NCI-H774 (cell line): ENCODE measurements at regions not wholly inside any gene's neighbourhood (a gene's known extent, or its start where the extent isn't known, plus 50 kb on each side); places are given as distances from the start of the nearest gene placed in this dataset.

Experiments used
- DNase-seq: peaks from one replicate; lab custom pipeline; 2025; lab: John Stamatoyannopoulos, UW

DNA sequence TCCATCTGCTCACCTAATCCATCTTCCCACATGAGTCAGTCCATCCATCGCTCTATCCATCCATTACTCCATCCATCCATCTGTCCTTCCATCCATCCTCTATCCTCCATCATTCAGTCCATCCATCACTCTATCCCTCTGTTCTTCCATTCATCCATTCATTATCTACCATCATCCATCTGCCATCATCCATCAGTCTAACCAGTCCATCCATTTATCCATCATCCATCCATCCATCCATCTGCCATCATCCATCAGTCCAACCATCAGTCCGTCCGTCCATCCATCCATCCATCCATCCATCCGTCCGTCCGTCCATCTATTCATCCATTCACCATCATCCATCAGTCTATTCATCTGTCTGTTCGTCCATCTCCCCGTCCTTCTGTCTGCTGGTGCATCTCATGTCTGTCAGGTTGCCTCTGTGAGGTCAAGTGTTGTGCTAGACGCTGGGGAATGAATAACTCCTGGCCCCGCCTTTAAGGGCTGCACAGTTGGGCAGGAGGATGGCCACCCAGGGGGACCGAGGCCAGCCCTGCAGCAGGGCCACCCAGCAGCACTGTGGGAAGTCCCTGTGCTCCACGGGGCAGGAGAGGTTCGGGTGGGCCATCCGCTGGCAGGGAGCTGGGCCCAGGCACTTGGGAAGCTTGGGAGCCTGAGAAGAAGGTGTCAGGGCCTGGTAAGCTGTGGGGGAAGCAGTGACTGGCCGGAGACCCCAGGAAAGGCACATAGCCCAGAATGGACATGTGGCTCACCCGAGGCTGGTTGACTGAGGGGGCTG, 137.1 kb downstream of the CTTN start:
- DNase-seq: no peak

DNA sequence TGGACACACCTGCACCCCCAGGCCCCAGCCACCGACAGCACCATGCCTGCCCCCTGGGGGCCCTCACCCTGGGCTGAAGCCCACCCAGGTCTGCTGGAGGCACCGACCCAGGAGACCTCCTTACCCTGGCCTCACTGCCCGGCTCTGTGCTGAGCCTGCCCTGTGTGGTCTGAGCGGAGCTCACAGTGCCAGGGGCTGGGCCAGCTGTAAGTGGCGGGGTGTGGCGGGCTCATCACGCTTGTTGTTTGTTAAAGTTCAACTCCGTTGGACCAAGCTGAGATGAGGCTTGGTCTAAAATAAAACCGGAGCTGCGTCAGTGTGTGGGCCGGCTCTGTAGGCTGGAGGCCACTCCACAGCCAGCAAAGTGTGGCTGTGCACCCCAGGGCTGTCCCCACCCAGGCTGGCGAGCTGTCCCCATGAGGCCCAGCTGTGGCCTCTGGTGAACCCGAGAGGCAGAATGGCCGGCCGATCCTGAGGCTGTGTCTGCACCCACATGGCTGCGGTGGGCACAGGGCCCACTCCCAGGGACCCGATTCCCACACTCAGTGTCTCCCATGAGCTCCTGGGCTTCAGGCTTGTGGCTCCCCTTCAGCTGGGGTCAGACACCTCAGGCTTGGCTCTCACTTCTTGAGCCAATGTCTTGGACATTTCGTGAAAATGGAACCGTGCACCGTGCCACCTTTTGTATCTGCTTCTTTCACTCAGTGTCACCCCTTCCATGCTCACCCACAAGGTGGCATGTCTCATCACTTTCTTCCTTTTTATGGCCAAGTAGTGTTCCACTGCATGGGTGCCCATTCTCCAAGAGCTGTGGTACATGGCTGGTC, 137.9 kb downstream of the CTTN start:
- DNase-seq: no peak

DNA sequence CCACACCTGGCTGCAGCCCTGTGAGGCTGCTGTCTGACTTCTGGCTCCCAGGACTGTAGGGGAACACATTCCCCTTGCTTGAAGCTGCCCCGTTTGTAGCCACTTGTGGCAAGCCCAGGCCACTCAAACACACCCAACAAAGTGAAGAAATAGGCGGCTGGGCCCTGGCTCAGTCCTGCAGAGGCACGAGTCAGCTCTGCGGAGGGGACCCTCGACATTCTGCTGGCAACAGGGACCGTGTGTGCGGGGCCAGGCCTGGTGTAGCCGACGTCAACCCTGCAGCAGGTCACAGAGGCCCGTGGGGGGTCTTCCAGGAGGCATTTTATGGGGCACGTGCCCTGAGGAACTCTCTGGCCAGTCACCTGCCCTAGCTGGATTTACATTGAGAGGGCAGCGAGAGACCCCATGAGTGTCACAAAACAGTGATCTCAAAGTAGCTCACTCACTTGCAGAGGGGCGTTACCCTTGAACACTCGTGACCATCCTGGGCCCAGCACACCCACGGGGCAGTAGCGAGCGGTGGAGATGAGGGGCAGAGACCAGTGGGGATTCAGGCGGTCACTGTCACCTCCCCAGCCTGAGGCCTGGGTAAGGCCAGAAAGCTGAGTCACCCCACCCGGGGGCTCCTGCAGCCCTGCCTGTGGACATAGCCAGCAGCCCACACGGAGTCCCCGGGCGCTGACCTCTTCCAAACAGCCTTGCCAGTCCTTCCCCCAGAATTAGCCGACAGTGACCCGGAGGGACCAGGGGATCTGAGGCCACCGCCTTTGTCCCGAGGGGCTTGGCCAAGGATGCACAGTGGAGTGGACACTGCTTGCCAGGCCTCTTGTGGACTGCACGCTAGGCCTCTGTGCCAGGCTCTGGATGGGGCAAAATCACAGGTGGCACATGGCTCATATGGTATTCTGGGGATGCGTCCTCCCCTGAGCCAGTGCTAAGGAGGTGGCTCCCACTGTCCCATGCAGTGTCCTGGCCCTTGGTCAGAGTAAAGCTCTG, 139.5 kb downstream of the CTTN start:
- no peak for DNase-seq

DNA sequence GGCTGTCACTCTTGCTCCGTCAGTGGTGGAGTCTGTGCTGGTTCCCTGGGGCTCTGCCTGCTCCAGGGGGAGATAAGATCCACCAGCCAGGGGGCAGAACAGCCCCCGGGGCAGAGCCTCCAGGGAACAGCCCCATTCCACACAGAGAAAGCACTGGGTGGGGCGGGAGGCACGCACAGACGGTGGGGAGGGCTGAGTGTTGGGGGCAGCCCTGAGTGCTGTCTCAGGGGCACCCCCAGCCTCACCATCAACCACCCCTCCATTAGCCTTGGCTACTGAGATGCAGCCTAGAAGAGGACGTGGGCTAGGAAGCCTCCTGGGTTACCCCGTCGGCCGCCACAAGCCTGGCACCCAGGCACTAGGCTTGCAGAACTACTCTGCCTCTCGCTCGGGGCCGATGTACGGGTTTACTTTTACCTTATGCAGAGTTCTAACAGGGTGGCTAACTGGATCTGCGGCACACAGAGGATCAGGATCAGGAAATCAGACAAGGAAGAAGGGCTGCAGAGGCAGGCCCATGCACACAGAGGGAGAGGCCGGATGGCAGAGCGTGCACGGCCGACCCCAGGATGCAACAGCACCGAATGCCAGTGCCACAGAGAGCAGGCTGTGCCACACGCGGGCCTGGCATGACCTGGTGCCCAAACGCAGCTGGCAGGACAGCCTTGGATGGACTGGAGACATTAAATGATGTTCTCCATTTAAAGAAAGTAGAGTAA, 140.5 kb downstream of the CTTN start:
- DNase-seq: no peak

DNA sequence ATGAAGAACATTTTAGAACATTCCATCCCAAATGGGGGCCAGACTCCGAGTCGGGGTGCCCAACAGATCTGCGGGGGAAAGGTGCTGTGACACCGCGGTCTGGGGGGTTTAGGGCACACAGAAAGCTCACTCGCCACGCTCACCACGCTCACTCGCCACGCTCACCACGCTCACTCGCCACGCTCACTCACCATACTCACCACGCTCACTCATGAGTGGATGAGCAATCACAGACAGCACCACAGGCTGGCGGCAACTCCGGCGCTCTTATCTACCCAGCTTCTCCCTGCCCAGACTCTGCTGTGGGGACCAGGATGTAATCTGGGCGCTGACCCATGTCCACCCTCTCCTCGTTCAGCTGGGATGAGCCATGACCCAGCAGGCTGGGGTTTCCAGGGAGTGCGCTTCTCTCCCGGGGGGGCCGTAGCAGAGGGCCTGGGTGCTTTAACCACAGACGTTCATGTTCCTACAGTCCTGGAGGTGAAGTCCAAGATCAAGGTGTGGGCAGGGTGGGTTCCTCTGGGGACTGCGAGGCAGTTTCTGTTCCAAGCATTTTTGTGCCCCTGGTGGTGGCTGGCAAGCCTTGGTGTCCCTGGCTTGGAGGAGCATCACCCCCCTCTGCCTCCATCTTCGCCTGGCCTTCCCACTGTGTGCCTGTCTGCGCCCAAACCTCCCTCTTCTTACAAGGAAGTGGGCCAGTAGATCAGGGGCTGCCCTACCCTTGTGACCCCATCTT, 141.2 kb downstream of the CTTN start:
- no peak for DNase-seq

DNA sequence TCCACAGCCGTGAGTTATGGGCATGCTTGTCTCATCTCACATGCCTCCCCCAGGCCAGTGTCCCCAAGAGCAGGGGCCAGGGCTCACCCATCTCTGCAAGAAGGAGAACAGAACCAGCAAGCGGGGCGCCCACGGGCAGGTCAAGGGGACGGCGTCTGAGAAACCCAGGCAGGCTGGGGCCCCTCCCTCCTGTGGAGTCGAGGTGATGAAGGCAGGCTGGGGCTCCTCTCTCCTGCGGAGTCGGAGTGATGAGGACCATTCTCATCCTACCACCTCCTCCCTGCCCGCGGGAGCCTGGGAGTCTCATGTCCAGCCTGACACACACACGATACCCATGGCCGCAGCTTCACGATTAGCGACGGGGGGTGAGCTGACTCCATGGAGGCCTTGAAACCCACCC, 141.9 kb downstream of the CTTN start:
- no peak for DNase-seq

DNA sequence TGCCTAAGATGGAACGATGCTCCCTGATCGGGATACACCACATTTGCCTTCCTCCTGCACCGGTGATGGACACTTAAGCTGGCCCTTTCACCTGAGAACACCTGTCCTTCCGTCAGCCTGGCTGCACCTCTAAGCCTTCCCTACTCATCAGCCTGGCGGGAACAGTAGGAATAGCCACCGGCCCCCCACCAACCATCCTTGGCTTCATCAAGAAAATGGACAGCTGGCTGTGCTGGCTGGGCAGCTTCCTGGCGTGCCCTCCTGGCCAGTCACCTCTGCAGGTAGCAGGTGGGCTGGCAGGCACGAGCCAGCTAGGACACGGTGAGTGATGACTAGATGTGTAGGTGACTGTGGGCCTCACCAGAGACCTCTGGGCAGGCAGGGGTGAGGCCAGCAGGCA, 142.8 kb downstream of the CTTN start:
- DNase-seq: no peak

DNA sequence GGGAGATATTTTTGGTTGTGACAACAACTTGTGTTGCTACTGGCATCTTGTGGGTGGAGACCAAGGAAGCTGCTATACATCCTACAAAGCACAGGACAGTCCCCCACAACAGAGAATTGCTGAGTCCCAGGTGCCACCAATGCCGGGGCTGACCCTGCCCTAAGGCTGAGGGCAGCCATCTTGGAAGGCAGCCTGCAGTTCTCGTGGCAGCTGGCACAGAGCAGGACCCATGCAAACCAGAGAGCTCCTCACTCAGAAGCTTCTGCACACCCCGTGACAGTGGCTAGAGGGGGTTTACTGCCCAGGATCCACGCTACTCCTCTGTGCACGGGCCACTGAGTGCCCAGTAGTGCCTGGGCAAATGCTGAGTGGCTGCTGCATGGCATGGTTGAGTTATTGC, 143.4 kb downstream of the CTTN start:
- DNase-seq: no peak

DNA sequence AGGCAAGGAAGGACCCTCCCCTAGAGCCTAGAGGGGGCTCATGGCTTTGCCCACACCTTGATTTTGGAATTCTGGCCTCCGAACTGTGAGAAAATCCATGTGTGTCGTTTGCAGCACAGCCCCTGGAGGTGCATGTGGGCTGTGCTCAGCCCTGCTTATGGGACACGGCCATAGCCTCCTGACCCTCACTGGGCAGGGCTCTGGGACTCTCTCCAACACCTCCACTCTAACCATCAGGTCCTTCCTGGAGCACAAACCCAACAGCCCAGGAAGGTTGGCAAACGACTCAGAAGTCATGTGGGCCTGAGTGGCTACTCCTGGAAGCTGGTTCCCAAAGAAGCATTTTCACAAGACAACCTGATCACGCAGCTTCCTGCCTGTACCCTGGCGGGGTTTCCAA, 144.1 kb downstream of the CTTN start:
- DNase-seq: no peak

DNA sequence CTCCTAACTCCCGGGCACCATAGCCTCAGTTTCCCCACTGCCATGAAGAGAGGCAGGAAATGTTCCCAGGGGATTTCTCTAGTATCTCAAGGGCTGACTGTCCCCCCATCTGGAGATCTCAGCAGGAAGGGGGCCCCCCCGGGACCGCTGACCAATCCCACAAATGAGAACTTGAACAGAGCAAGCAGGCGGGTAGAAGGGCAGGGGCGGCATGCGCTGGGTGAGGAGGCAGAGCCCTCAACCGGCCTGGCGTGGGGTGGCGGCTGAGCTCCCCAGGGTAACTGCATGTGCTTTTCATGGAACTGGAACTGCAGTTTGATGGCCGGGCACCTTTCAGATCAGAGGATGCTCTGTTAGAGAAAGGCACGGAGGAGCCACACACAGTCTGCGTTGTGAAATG, 144.5 kb downstream of the CTTN start:
- no peak for DNase-seq

DNA sequence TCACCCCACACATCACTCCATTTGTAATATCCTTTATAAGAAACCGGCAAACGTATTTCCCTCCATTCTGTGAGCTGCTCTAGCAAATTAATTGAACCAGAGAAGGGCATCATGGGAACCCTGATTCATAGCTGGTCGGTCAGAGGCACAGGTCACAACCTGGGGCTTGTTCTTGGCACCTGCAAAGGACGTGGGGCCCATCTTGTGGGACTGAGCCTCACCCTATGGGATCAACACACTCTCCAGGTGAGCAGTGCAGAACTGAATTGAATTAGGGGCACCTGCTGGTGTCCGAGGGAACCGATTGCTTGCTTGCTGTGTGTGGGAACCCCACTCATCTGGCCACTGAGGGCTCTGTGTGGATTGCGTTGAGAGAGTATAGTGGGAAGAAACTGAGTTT, 145.3 kb downstream of the CTTN start:
- DNase-seq: no peak

DNA sequence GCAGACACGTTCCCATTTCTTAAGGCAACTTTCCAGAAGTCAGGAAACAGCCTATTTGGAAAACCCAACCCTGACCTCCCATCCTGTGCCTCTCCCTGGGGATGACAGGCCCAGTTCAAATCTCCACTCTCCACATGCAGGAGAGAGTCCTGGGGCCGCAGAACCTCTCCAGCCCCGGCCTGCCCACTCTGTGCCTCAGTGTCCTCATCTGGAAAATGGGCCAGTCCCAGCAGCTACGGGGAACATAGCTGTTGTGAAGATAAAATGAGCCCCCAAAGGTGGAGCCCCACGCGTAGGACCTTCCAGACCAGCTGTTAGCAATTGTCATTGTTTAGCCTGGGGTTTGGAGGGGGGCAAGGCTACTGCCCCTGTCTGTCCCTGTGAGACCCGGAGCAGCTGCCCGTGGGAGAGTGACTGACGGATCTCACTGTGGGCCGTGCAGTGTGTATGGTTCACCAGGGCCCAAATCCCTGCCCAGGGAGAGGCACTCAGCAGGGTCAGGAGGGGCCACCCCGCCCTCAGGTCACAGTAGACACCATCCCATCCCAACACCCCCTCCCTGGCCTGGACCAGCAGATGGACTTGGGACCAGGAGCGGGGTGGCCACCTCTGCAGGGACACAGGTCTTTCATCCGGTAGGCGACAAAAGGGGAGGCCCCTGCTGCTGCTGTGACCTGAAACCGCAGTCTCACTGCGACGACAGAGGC, 145.9 kb downstream of the CTTN start:
- DNase-seq: no peak

DNA sequence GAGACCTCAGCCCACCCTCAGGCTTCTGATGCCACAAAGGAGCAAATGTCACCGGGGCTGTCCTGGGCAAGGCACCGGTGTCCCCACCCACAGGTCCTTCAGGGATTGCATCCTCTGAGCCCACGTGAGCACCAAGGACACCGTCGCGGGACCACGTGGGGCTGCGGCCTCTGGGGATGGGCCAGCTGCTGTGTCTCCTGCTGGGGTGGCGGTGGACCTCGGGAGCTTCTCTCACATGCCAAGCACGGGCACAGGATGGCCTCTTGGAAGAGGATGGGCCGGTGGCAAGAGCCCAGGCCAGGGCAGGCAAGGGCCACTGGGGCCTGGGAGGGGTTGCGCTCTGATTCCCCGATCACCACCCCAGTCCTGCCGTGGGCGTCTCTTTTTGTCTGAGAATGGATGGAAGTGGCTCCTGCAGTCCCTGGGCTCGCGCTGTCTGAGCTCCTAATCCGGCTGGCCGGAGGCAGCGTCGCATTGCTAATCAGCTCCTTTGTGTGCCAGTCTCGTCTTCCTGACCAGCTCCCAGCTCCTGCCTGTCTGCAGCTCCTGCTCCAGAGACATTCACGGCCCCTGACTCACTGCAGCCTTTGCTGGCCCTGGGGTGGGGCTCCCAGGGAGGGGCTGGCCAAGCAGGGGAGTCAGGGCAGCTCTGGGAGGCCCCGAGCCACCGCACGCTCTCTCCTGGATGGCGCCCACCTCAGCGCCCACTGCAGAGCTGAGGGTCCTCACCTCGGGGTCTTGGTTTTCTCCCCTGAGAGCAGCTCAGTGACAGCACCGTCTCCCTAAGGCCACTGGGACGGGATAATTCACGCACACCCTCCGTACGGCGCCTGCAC, 146.7 kb downstream of the CTTN start:
- DNase-seq: no peak

DNA sequence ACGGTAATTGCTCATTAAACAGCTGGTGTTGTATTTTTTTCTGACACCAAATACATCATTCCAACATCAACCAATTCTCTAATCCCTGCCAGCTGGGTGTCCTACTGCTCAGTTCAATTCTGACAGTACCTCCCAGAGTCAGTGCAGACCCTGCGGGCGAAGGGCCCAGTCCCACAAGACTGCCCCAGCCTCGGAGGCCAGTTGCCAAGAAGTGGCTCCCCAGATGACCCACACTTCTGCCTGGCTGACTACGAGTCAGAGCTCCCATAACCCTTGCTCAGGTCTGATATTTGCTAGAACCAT, 147.2 kb downstream of the CTTN start:
- DNase-seq: no peak

DNA sequence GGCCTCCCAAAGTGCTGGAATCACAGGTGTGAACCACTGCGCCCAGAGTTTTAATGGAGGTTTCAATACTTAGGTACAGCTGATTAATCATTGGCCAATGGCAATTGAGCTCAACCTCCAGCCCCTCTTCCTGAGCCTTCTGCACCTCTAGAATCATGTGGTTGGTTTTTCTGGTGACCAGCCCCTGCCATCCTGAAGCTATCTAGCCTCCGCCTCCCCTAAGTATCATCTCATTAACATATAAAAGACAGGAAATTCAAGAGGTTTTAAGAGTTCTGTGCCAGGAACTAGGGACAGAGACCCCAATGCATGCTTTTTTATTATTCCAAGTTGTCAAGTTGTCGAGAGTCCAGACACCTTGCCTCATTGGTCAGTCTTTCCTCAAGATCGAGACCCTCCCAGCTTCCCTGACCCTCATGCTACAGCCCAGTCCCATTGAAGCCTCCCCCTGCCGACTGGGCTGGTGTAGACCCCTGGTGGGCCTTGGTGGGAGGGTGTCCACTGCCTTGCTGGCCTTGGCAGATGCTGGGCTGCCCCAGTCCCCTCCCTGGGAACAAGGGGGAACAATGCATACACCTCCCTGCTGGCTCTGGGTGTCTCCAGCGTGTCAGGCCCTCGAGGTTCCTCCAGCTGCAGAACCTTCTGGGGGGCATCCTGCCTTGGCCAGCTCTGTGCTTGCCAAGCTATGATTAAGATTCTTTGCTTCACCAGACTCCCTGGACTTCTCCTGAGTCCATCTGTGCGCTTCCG, 148.0 kb downstream of the CTTN start:
- DNase-seq: no peak

DNA sequence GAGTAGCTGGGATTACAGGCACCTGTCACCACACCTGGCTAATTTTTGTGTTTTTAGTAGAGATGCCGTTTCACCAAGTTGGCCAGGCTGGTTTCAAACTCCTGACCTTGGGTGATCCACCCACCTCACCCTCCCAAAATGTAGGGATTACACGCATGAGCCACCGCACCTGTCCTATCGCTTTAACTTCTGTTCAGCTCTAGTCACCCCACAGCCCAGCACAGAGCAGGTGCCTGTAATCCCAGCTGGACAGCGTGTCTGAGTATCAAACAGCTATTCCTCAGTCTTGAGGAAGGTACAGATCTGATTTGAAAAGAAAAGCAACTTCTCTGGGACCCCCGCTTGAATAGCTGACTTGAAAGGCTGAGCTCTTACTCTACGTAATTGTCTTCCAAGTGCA, 149.1 kb downstream of the CTTN start:
- no peak for DNase-seq

DNA sequence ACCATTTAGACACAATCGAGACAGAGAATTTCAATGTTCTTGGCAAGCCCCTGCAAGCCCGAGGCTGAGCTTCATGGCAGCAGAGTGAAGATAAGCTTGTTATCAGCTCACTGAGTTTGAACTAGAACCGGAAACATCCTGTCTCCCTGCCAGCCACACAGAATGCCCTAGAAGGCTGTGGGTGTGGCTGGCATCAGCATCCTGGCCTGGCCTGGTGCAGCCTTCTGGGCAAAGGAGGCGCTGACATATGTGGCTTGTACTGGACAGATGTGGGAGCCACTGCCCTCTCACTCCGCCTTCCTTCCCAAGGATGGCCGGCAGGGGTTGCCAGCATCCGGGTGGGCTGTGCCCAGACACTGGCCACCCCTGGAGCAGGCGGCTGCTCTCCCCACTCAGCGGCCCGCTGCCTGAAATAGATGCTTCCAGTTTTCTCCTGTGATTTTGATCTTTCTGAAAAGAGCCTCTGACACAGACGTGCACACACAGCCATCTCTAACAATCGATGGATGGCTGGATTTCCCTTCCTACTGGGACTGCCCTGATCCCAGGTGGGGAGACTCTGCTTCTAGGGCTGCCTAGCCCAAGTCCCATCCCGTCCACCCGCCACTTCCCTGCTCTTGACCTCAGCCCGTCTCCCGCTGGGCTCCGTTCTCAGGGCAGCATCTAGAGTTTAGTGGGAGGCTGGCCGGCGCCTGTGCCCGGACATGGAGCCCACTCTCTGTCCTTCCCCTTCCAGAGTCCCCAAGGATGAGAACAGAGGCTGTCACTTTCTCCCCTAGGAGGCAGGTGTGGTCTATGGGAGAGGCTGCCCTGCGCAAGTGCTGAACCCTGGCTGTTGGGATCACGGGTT, 149.7 kb downstream of the CTTN start:
- DNase-seq: no peak

DNA sequence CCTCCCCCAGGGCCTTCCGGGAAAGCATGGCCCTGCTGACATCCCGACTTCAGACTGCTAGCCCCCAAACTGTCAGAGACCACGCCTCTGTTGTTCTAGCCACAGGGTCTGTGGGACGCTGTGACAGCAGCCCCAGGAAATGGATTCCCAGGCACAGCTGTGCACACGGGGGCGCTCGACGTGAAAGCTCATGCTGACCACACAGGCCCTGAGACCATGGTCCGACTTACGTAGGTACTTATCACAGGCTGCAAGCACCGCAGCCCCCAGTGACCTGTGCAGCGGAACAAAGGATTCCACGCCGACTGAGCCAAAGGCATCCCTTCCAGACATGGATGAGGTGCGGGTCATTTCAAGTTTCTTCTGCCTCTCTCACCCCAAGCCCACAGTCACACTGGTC, 150.6 kb downstream of the CTTN start:
- DNase-seq: no peak
